NB4 (cell line): ENCODE measurements at regions not wholly inside any gene's neighbourhood (a gene's known extent, or its start where the extent isn't known, plus 50 kb on each side); places are given as distances from the start of the nearest gene placed in this dataset.

Source experiments
- DNase-seq: peaks from one replicate; pipeline ENCODE4 v3.0.0; 2010; ENCODE audit warnings: low read depth
- H3K4me3 ChIP-seq: one replicate; pipeline ENCODE4 v1.5.1; 2011; ENCODE audit warnings: mild to moderate bottlenecking, low read depth, low read length, moderate library complexity
- CTCF ChIP-seq: IDR thresholded peaks from one replicate; pipeline ENCODE4 v1.5.1; 2012; ENCODE audit warnings: low read depth, low read length
- MAX ChIP-seq: IDR thresholded peaks from 2 replicates; pipeline ENCODE4 v1.6.1; 2011; ENCODE audit warnings: low read depth, low read length
- MYC ChIP-seq: IDR thresholded peaks from 2 replicates; pipeline ENCODE4 v1.6.1; 2011; ENCODE audit warnings: low read depth, low read length
- POLR2A ChIP-seq: IDR thresholded peaks from 2 replicates; pipeline ENCODE4 v1.6.1; 2011; ENCODE audit warnings: mild to moderate bottlenecking; ENCODE audit not compliant: insufficient read length; ENCODE audit errors: extremely low read depth

GRCh38 chr3:101155825-101156224 is 162.6 kb upstream of the ABI3BP start:
- no peak overlapping the region for H3K4me3 ChIP-seq
- TF ChIP-seq POLR2A (no peak), CTCF (no peak), MYC (no peak), MAX (no peak)
- DNase-seq, result no peak

- H3K4me3 ChIP-seq, result no peak overlapping the region
- TF ChIP-seq MAX, result no peak
- TF ChIP-seq MYC, result no peak
- TF ChIP-seq POLR2A, result no peak
- no peak for TF ChIP-seq CTCF
- no peak for DNase-seq
These were observed 161.2 kb upstream of the ABI3BP start for GRCh38 chr3:101154401-101154800.

- no peak overlapping the region for H3K4me3 ChIP-seq
- TF ChIP-seq MYC, result no peak
- TF ChIP-seq POLR2A, result no peak
- no peak for TF ChIP-seq CTCF
- no peak for TF ChIP-seq MAX
- DNase-seq, result no peak
These were observed 158.2 kb upstream of the ABI3BP start for GRCh38 chr3:101151286-101151913.

- DNase-seq, result no peak
- no peak for TF ChIP-seq MAX
- no peak for TF ChIP-seq MYC
- TF ChIP-seq CTCF, result no peak
- no peak for TF ChIP-seq POLR2A
- H3K4me3 ChIP-seq, result no peak overlapping the region
These were observed 157.3 kb upstream of the ABI3BP start for GRCh38 chr3:101150504-101150903.

- TF ChIP-seq CTCF (no peak), POLR2A (no peak), MAX (no peak), MYC (no peak)
- no peak overlapping the region for H3K4me3 ChIP-seq
- DNase-seq, result no peak
These were observed 156.5 kb upstream of the ABI3BP start for GRCh38 chr3:101149707-101150106.
